Smooth muscle cell (in vitro differentiated cells): ENCODE measurements at regions not wholly inside any gene's neighbourhood (a gene's known extent, or its start where the extent isn't known, plus 50 kb on each side); places are given as distances from the start of the nearest gene placed in this dataset.

Experiments used
- DNase-seq: peaks from one replicate; lab custom pipeline; 2025; ENCODE audit not compliant: unreplicated experiment; lab: John Stamatoyannopoulos, UW
- H2AFZ ChIP-seq: fragments of 200-600 bp; sonication (generic); 2 replicates; pipeline ENCODE4 v1.6.0; 2016; ENCODE audit warnings: antibody characterized with exemption, low read depth, mild to moderate bottlenecking
- H3F3A ChIP-seq: fragments of 200-600 bp; sonication (generic); 2 replicates; pipeline ENCODE4 v1.6.0; 2017; ENCODE audit warnings: antibody characterized with exemption, low read depth
- H3K27ac ChIP-seq: fragments of 200-600 bp; sonication (generic); 2 replicates; pipeline ENCODE4 v1.5.1; 2016; ENCODE audit warnings: low read depth, mild to moderate bottlenecking
- H3K27me3 ChIP-seq: fragments of 200-600 bp; sonication (generic); 2 replicates; pipeline ENCODE4 v1.6.1; 2016; ENCODE audit warnings: low read depth, mild to moderate bottlenecking
- H3K36me3 ChIP-seq: fragments of 200-600 bp; sonication (generic); 2 replicates; pipeline ENCODE4 v1.5.1; 2016; ENCODE audit warnings: low read depth
- H3K4me1 ChIP-seq: fragments of 200-600 bp; sonication (generic); 2 replicates; pipeline ENCODE4 v1.5.1; 2016; ENCODE audit warnings: low read depth
- H3K4me2 ChIP-seq: fragments of 200-600 bp; sonication (generic); 2 replicates; pipeline ENCODE4 v1.6.0; 2016; ENCODE audit warnings: mild to moderate bottlenecking
- H3K4me3 ChIP-seq: fragments of 200-600 bp; sonication (generic); 2 replicates; pipeline ENCODE4 v1.5.1; 2016; ENCODE audit warnings: mild to moderate bottlenecking
- H3K79me2 ChIP-seq: fragments of 200-600 bp; sonication (generic); 2 replicates; pipeline ENCODE4 v1.6.0; 2016; ENCODE audit warnings: low read depth, mild to moderate bottlenecking
- H3K9ac ChIP-seq: fragments of 200-600 bp; sonication (generic); 2 replicates; pipeline ENCODE4 v1.6.0; 2016; ENCODE audit warnings: low read depth
- H3K9me3 ChIP-seq: fragments of 200-600 bp; sonication (generic); replicated peaks from 2 replicates; pipeline ENCODE4 v1.5.1; 2016; ENCODE audit warnings: low read depth
- H4K20me1 ChIP-seq: fragments of 200-600 bp; sonication (generic); 2 replicates; pipeline ENCODE4 v1.6.0; 2016; ENCODE audit warnings: low read depth
- CTCF ChIP-seq: fragments of 200-600 bp; sonication (generic); IDR thresholded peaks from 2 replicates; pipeline ENCODE4 v1.5.1; 2017; ENCODE audit warnings: borderline replicate concordance, mild to moderate bottlenecking, antibody characterized with exemption; ENCODE audit not compliant: insufficient read depth, poor library complexity, severe bottlenecking
- WGBS: methylation state at CpG from one replicate; pipeline ENCODE4 v1.1.7; 2016; ENCODE audit warnings: low lambda C conversion rate; 5-methylcytosine and 5-hydroxymethylcytosine counted together

GRCh38 chr3:153681057-153681456 is 440.1 kb upstream of the ARHGEF26 start:
- Histone ChIP-seq H3F3A (no peaks in the 10 kb centered on the region), H3K79me2 (no peaks in the 10 kb centered on the region), H3K9ac (no peak overlapping the region), H3K4me3 (no peak overlapping the region), H3K4me1 (no peaks in the 10 kb centered on the region), H3K4me2 (no peak overlapping the region), H3K36me3 (no peaks in the 10 kb centered on the region), H4K20me1 (no peaks in the 10 kb centered on the region), H3K27ac (no peak overlapping the region), H2AFZ (no peak overlapping the region), H3K27me3 (no peaks in the 10 kb centered on the region), H3K9me3 (no peaks in the 10 kb centered on the region)
- 100% methylated on average over 1 of the region's 1 CpG for WGBS
- no peak for DNase-seq
- TF ChIP-seq CTCF = no peak

- no peak for TF ChIP-seq CTCF
- H3K36me3 ChIP-seq = no peaks in the 10 kb centered on the region
- no peaks in the 10 kb centered on the region for H3K9me3 ChIP-seq
- no peaks in the 10 kb centered on the region for H3K79me2 ChIP-seq
- H3K27ac ChIP-seq = peak overlapping the region; percentile 80
- H3K27me3 ChIP-seq = no peaks in the 10 kb centered on the region
- H3K4me2 ChIP-seq = peak overlapping the region; percentile 47
- no peak for DNase-seq
- H2AFZ ChIP-seq = peak overlapping the region; percentile 93
- no peaks in the 10 kb centered on the region for H4K20me1 ChIP-seq
- no peaks in the 10 kb centered on the region for H3F3A ChIP-seq
- H3K4me3 ChIP-seq = no peak overlapping the region
- H3K9ac ChIP-seq = no peak overlapping the region
- peaks cover 17% of the 10 kb centered on the region for H3K4me1 ChIP-seq
- WGBS = 75% methylated on average over 3 of the region's 3 CpGs
These were observed 432.7 kb upstream of the ARHGEF26 start for GRCh38 chr3:153688301-153689120.

- no peaks in the 10 kb centered on the region for H4K20me1 ChIP-seq
These were observed 428.0 kb upstream of the ARHGEF26 start for GRCh38 chr3:153693207-153693606.

More at GRCh38 chr3:153693207-153693606, 428.0 kb upstream of the ARHGEF26 start:
- Histone ChIP-seq H3F3A (no peaks in the 10 kb centered on the region), H3K27me3 (no peaks in the 10 kb centered on the region), H3K79me2 (no peaks in the 10 kb centered on the region), H3K4me1 (peaks cover 16% of the 10 kb centered on the region), H3K9me3 (no peaks in the 10 kb centered on the region), H3K9ac (no peak overlapping the region), H3K4me3 (no peak overlapping the region), H3K4me2 (no peak overlapping the region), H2AFZ (no peak overlapping the region), H3K36me3 (no peaks in the 10 kb centered on the region), H3K27ac (no peak overlapping the region)
- DNase-seq = no peak
- 87% methylated on average over 3 of the region's 3 CpGs for WGBS
- no peak for TF ChIP-seq CTCF
